GM19023 (cell line): ENCODE measurements at regions not wholly inside any gene's neighbourhood (a gene's known extent, or its start where the extent isn't known, plus 50 kb on each side); places are given as distances from the start of the nearest gene placed in this dataset.

Experiments
- ATAC-seq: cut with Tn5 transposase; IDR thresholded peaks from one replicate; pipeline ENCODE4 v1.9.1; 2021; ENCODE audit warnings: mild to moderate bottlenecking, moderate library complexity; ENCODE audit not compliant: unreplicated experiment

DNA sequence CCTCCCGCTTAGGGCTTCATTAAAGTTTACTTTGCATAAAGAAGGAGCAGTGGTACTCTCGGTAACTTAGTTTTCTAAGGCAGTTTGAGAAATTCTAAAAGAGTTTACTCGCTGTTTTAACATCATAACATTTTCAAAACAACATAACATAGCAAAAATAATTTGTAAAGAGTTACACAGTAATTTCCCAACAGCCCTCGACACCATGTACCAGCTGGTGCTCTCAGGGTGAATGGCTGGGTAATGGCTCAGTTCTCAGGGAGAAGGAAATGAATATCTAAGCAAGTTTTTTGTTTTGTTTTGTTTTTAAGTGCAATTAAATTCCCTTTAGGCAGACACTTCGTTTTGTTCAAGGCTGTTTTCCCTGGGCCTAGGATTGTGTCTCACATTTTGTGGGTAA lies 435.3 kb downstream of the C4orf33 start:
- no peak for ATAC-seq

DNA sequence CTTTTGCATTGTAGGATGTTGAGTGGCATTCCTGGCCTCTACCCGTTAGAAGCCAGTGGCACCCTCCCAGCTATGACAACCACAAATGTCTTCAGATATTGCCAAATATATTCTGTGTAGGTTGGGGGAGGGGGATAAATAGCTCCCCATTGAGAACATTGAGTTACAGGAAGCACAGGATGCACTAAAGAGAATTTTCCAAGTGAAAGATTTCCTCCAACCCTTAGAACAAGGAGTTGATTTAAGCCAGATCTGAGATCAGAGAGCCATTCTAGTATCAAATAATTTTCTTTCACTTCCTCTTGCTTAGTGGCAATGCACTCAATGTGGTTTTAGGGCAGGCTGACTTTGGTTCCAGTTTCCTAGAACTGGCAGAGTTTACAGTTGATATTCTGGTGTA lies 436.6 kb downstream of the C4orf33 start:
- ATAC-seq = no peak

GRCh38 chr4:129543299-129543698 lies 447.3 kb downstream of the C4orf33 start:
- ATAC-seq = no peak

GRCh38 chr4:129545599-129546278 lies 449.8 kb downstream of the C4orf33 start:
- no peak for ATAC-seq

DNA sequence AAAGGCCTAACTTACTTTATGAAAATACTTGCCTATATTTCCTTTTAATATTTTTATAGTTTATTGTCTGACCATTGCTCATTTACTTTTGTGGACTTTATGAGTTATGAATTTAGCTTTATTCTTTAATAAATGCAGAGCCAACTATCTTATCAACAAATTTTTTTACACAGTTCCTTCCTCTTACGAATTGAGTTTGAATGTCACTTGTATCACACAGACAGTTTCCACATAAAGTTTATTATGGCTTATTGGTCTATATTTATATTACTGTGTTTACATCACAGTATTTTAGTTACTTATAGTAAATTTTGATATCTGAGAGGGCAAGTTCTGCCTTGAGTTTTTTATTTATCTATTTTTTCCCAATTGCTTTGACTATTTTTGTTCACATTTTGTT lies 450.6 kb downstream of the C4orf33 start:
- ATAC-seq = no peak

DNA sequence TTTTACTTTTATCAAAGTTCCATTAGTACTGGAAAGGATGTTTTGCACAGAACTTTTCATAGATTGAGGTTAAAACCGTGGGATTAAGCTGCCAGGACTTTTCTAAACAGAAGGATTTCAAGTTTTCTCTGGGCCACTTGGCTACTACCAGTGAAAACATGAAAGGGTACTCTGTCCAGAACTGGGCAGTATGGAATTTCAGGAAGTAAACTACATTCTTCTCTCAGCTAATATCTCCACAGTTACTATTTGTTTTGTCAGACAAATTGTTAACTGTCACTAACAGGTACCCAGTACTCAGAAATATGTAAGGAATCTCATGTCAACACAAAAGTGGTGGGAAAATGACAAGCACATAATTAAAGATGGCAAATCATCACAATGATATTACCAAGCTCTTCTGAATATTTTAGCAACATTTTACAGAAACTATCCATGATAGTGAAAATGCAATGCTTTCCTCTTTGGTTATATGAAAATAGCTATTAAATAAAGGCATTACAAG lies 454.4 kb downstream of the C4orf33 start:
- no peak for ATAC-seq

DNA sequence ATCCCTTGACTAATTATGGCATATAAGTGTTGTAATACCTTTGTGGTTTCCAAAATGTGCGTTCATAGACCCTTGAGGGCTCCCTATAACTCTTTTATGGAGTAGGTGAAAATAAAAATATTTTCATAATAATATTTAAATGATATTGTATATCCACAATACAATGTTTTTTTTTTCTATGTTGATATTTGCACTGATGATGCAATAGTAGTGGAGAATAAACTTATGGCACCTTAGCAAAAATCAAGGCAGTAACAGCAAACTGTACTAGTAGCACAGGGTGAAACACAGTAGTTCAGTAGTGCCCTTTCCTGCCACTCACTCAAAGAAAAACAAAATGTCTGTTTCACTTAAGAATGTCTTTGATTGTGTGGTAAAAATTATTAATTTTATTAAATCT lies 465.3 kb downstream of the C4orf33 start:
- ATAC-seq = no peak

GRCh38 chr4:129561886-129562671 lies 466.1 kb downstream of the C4orf33 start:
- no peak for ATAC-seq

- ATAC-seq = no peak
These were observed 469.3 kb downstream of the C4orf33 start for GRCh38 chr4:129565214-129565613.

DNA sequence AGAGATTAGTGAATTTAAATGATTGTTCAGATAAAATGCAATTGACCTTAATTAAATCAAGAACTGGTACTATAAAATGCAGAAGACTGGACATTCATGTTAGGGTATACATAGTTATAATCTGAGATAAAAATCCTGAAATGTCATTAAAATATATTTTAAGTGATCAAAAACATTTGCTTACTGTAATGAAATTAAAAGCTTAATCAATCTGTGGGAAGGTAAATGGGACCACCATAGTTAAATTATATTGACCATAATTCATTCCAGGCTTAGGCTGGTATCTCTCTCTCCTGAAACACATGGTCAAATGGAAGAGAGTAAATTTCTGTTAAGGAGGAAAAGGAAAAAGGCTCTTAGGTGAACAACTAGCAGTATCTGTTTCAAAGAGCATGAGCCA lies 474.4 kb downstream of the C4orf33 start:
- ATAC-seq = no peak

DNA sequence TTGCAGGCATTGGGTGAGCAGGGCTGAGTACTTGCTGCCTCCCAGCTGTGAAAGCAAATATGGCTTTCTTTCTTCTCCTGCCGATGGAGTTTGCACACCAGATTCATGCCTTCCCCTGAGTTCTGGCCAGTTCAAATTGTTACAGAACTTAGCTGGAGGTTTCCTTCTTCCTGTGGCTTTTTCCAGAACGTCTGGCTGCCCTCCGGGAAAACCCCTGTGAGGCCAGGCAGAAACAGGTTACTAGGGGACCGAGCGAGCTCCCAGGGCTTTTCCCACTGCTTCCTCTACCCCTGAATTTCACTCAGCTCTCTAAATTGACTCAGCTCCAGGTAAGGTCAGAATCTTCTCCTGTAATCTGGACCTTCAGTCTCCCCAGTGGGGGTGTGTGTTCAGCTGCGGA lies 482.4 kb downstream of the C4orf33 start:
- no peak for ATAC-seq

DNA sequence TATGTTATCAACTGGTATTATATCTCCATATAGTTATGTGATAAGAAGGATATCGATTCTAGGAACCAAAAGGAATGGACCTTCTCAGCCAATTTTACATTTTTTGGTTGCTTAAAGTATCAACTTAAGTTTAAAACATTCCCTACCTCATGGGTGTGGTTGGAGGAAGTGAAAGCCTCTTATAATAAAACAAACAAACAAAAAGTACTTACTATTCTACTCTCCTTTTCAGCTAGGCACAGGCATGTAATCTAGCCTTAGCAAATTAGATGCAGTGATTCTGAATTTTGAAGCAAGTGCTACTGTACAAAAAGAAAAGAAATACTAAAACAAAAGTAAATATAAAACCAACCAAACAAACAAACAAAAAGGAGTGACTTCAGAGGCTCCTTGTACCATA lies 485.4 kb downstream of the C4orf33 start:
- no peak for ATAC-seq

GRCh38 chr4:129583868-129584267 lies 487.9 kb downstream of the C4orf33 start:
- ATAC-seq = no peak

DNA sequence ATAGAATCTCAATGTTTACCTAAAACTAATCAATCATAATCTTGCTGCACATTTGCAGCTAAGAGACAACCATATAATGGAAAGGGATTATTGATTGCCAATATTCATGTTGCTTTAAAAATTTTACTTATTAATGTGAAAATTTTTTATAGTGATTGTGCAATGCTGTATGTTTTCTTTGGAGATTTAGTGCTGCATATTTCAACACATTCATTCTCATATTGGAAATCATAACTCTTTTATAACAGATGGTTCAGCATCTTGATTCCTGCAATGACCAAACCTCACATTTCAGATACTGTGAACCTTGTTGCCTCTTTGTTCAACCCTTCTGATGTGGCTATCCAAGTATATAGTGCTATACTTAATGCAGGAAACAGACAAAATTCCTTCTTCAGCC lies 502.6 kb downstream of the C4orf33 start:
- ATAC-seq = no peak

DNA sequence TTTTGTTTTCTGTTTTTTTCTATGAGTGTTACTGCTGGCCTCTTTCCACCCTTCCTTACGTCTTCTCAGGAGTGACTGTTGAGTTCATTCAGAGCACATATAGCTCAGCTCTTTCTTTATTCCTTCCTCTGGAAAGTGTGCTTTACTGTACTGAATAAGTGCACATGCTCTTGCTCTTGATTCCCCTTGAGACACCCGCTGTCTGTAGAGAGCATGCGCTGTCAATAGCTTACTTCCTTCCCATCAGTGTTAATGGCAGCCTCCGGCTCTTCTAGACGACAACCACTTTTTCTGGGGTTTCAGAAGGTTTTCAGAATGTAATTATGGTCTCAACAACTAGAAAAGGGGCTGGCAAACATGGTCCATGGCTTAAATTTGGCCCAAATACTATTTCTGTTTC lies 504.9 kb downstream of the C4orf33 start:
- no peak for ATAC-seq

- ATAC-seq = no peak
These were observed 506.5 kb downstream of the C4orf33 start for GRCh38 chr4:129602447-129602846.

GRCh38 chr4:129603241-129603931 lies 507.4 kb downstream of the C4orf33 start:
- ATAC-seq = no peak

DNA sequence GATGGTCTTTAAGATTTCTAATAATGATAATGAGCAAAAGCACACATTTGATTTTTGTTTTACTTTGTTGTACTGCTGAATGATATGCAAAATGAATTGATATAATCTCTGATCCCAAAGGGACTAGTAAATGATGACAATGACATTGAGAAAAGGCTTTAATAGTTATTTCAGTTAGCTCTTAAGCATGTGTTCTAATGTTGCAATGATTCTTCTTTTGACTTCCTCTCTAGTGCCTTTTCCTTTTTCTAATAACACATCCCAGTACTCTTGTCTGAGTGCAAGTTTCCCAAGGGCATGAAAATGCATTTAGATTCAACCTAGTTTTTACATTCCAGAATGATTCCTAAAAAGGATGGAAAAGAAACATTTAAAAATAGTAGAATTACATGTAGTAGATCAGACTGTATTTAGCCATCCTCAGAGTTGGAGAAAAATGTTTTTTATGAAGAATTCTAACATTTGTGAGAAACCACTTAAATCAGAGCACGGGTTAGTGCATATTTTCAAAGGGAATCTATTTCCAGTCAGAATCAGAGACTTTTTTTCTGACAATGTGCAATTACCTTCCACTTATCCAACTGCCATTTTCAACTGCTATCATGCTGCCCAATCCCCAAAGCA lies 508.8 kb downstream of the C4orf33 start:
- no peak for ATAC-seq

DNA sequence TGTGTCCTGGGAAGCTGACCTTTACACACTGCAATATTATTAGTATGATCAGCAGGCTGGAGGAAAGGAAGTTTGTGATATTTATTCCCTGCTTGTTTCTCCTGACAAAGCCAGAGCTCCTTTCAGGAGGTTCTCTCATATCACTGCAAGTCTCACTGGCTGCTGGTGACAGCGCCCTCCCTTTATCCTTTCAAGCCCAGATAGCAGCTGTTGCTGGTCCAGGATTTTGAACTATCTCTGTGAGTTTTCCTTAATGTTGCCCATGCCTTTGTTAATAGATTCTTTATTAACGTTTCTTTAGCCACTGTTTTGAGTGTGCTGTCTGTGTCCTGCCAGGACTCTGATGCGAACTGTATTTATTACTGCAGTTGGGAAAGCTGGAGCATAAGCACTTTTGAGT lies 518.7 kb downstream of the C4orf33 start:
- ATAC-seq = no peak

GRCh38 chr4:129622566-129622965 lies 526.6 kb downstream of the C4orf33 start:
- no peak for ATAC-seq

DNA sequence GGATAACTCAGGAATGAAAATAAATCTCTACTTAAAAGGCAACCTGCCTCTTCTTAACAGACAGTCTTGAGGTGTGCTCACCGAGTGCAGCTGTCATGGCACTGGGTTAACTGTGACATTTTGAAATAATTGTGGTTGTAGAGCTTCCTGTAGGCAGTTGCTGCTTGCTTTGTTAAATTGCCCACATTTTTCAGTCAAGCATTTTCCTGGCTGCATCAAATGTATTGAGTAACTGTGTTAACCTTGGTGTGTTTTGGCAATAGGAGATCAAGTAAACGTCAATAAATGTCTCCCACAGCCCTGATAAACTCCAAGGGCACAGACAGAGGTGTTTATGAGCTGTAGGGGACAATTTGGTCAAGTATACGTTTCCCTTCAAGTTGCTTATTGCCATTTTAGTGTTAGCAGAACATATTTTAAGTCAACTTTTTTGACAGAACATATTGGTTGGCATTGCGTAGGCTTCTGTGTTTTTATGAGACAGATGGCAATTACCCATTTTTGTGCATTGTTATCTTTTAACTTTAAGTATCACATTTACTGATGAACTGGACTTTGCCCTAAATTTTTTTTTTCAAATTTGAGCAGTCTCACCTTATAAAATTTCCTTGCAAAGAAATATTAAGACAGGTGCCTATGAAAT lies 527.4 kb downstream of the C4orf33 start:
- no peak for ATAC-seq
